WTC11 (cell line): ENCODE measurements at regions not wholly inside any gene's neighbourhood (a gene's known extent, or its start where the extent isn't known, plus 50 kb on each side); places are given as distances from the start of the nearest gene placed in this dataset.

Experiments used
- ATAC-seq: fragments of 200-7000 bp; cut with Tn5 transposase; 2 replicates; pipeline ENCODE4 v1.10.0; 2021; ENCODE audit warnings: mild to moderate bottlenecking, moderate library complexity
- CTCF ChIA-PET: fragments of 300-600 bp; sonication (Branson Sonifier 250); formaldehyde crosslinking; loops from one replicate; lab custom pipeline; 2021; ENCODE audit warnings: antibody characterized with exemption; lab: Charles Lee
- POLR2A ChIA-PET: fragments of 350-600 bp; sonication (Branson Sonifier 250); formaldehyde crosslinking; loops from one replicate; lab custom pipeline; 2021; ENCODE audit warnings: antibody characterized with exemption; lab: Charles Lee
- DNase-seq: peaks from one replicate; pipeline ENCODE4 v3.0.0; 2021; ENCODE audit warnings: low spot score
- H3K27ac Mint-ChIP-seq: 2 replicates; pipeline ENCODE4 v1.8.0; 2021; ENCODE audit warnings: mixed read lengths
- H3K27me3 Mint-ChIP-seq: 2 replicates; pipeline ENCODE4 v1.8.0; 2021; ENCODE audit warnings: low read depth, mild to moderate bottlenecking, moderate library complexity, mixed read lengths
- H3K36me3 Mint-ChIP-seq: 2 replicates; pipeline ENCODE4 v1.8.0; 2021; ENCODE audit warnings: mixed read lengths
- H3K4me1 Mint-ChIP-seq: 2 replicates; pipeline ENCODE4 v1.8.0; 2022; ENCODE audit warnings: mixed read lengths
- H3K4me3 Mint-ChIP-seq: 2 replicates; pipeline ENCODE4 v1.8.0; 2021; ENCODE audit warnings: mild to moderate bottlenecking, moderate library complexity, mixed read lengths
- H3K9me3 Mint-ChIP-seq: 2 replicates; pipeline ENCODE4 v1.8.0; 2021; ENCODE audit warnings: mixed read lengths
- AR ChIP-seq: fragments of 250-450 bp; sonication (Bioruptor Pico); IDR thresholded peaks from 2 replicates; pipeline ENCODE4 v1.9.0; 2021; ENCODE audit warnings: mild to moderate bottlenecking
- ATF1 ChIP-seq: sonication (generic); formaldehyde crosslinking; IDR thresholded peaks from 2 replicates; pipeline ENCODE4 v1.8.1; 2023; ENCODE audit warnings: mild to moderate bottlenecking, moderate library complexity, missing genetic modification reagents
- ATF3 ChIP-seq: sonication (generic); formaldehyde crosslinking; conservative IDR thresholded peaks from 2 replicates; pipeline ENCODE4 v1.8.1; 2022; ENCODE audit warnings: mild to moderate bottlenecking, missing genetic modification reagents
- CDX4 ChIP-seq: fragments of 250-450 bp; sonication (Bioruptor Pico); IDR thresholded peaks from 2 replicates; pipeline ENCODE4 v1.9.0; 2021; ENCODE audit warnings: moderate library complexity, mild to moderate bottlenecking, inconsistent platforms, borderline replicate concordance
- E2F1 ChIP-seq: sonication (generic); formaldehyde crosslinking; IDR thresholded peaks from 2 replicates; pipeline ENCODE4 v1.8.0; 2022; ENCODE audit warnings: mild to moderate bottlenecking, missing genetic modification reagents
- ERG ChIP-seq: fragments of 250-450 bp; sonication (Bioruptor Pico); IDR thresholded peaks from 2 replicates; pipeline ENCODE4 v1.8.0; 2021; ENCODE audit warnings: mild to moderate bottlenecking
- HMGXB4 ChIP-seq: sonication (generic); formaldehyde crosslinking; IDR thresholded peaks from 2 replicates; pipeline ENCODE4 v1.8.1; 2023; ENCODE audit warnings: mild to moderate bottlenecking, moderate library complexity, missing genetic modification reagents
- JAZF1 ChIP-seq: fragments of 250-450 bp; sonication (Bioruptor Pico); IDR thresholded peaks from 2 replicates; pipeline ENCODE4 v1.9.0; 2021; ENCODE audit warnings: moderate library complexity, mild to moderate bottlenecking, inconsistent platforms
- NFYB ChIP-seq: sonication (generic); formaldehyde crosslinking; conservative IDR thresholded peaks from 2 replicates; pipeline ENCODE4 v1.8.0; 2022; ENCODE audit warnings: low read depth, missing genetic modification reagents
- NR2C2 ChIP-seq: sonication (generic); formaldehyde crosslinking; IDR thresholded peaks from 2 replicates; pipeline ENCODE4 v1.8.0; 2022; ENCODE audit warnings: mild to moderate bottlenecking, missing genetic modification reagents
- NR3C1 ChIP-seq: sonication (generic); formaldehyde crosslinking; conservative IDR thresholded peaks from 2 replicates; pipeline ENCODE4 v1.8.1; 2023; ENCODE audit warnings: low read depth, mild to moderate bottlenecking, missing genetic modification reagents
- OVOL2 ChIP-seq: fragments of 250-450 bp; sonication (Bioruptor Pico); IDR thresholded peaks from 2 replicates; pipeline ENCODE4 v1.9.0; 2021; ENCODE audit warnings: mild to moderate bottlenecking, borderline replicate concordance
- SMAD3 ChIP-seq: sonication (generic); formaldehyde crosslinking; IDR thresholded peaks from 2 replicates; pipeline ENCODE4 v1.8.0; 2022; ENCODE audit warnings: missing genetic modification reagents, mild to moderate bottlenecking, borderline replicate concordance
- SP1 ChIP-seq: sonication (generic); formaldehyde crosslinking; conservative IDR thresholded peaks from 2 replicates; pipeline ENCODE4 v1.8.1; 2022; ENCODE audit warnings: missing genetic modification reagents
- TP53 ChIP-seq: sonication (generic); formaldehyde crosslinking; IDR thresholded peaks from 2 replicates; pipeline ENCODE4 v1.8.1; 2023; ENCODE audit warnings: mild to moderate bottlenecking, missing genetic modification reagents
- ZNF121 ChIP-seq: sonication (generic); formaldehyde crosslinking; IDR thresholded peaks from 2 replicates; pipeline ENCODE4 v1.8.0; 2023; ENCODE audit warnings: missing genetic modification reagents
- ZNF138 ChIP-seq: sonication (generic); formaldehyde crosslinking; conservative IDR thresholded peaks from 2 replicates; pipeline ENCODE4 v1.8.1; 2022; ENCODE audit warnings: mild to moderate bottlenecking, moderate library complexity, missing genetic modification reagents
- ZNF317 ChIP-seq: sonication (generic); formaldehyde crosslinking; IDR thresholded peaks from 2 replicates; pipeline ENCODE4 v1.8.1; 2023; ENCODE audit warnings: low read depth, mild to moderate bottlenecking, moderate library complexity, missing genetic modification reagents, borderline replicate concordance
- ZNF396 ChIP-seq: fragments of 250-450 bp; sonication (Bioruptor Pico); IDR thresholded peaks from 2 replicates; pipeline ENCODE4 v1.8.0; 2021; ENCODE audit warnings: mild to moderate bottlenecking, moderate library complexity, borderline replicate concordance
- ZNF532 ChIP-seq: fragments of 250-450 bp; sonication (Bioruptor Pico); IDR thresholded peaks from 2 replicates; pipeline ENCODE4 v1.9.0; 2021; ENCODE audit warnings: mild to moderate bottlenecking, borderline replicate concordance

GRCh38 chr1:118827636-118828035, 160.5 kb downstream of the TBX15 start (continued):
- no peak for TF ChIP-seq JAZF1
- no peak for TF ChIP-seq TP53 (CRISPR knock-in tag)

- Mint-ChIP-seq H3K4me3 (no peak overlapping the region), H3K9me3 (peaks cover 27% of the 10 kb centered on the region), H3K27me3 (no peaks in the 10 kb centered on the region), H3K27ac (no peak overlapping the region), H3K4me1 (no peaks in the 10 kb centered on the region), H3K36me3 (peaks cover 20% of the 10 kb centered on the region)
- DNase-seq = no peak
- TF ChIP-seq SMAD3 = no peak
- TF ChIP-seq OVOL2 (CRISPR knock-in tag) = no peak
- no peak for TF ChIP-seq ATF3 (CRISPR knock-in tag)
- no peak for TF ChIP-seq ERG (CRISPR knock-in tag)
- no peak for TF ChIP-seq AR
- TF ChIP-seq NR3C1 (CRISPR knock-in tag) = no peak
- no peak for TF ChIP-seq ZNF532 (CRISPR knock-in tag)
- TF ChIP-seq ZNF396 (CRISPR knock-in tag) = no peak
- TF ChIP-seq SP1 = no peak
- TF ChIP-seq HMGXB4 (CRISPR knock-in tag) = no peak
- no peak for TF ChIP-seq ZNF317 (CRISPR knock-in tag)
- TF ChIP-seq ZNF138 (CRISPR knock-in tag) = no peak
- TF ChIP-seq NFYB (CRISPR knock-in tag) = no peak
- no peak for TF ChIP-seq CDX4 (CRISPR knock-in tag)
- TF ChIP-seq NR2C2 (CRISPR knock-in tag) = no peak
- TF ChIP-seq ATF1 (CRISPR knock-in tag) = no peak
- no peak for TF ChIP-seq E2F1
- TF ChIP-seq ZNF121 = no peak
- no peak for ATAC-seq
- CTCF ChIA-PET = no interaction called here
- POLR2A ChIA-PET = no interaction called here
Observed at GRCh38 chr1:118827207-118827606, 160.9 kb downstream of the TBX15 start.
